COLO829 (cell line): ENCODE measurements at regions not wholly inside any gene's neighbourhood (a gene's known extent, or its start where the extent isn't known, plus 50 kb on each side); places are given as distances from the start of the nearest gene placed in this dataset.

Experiments used
- DNase-seq: peaks from one replicate; pipeline ENCODE4 v3.0.0; 2012; ENCODE audit warnings: low spot score

DNA sequence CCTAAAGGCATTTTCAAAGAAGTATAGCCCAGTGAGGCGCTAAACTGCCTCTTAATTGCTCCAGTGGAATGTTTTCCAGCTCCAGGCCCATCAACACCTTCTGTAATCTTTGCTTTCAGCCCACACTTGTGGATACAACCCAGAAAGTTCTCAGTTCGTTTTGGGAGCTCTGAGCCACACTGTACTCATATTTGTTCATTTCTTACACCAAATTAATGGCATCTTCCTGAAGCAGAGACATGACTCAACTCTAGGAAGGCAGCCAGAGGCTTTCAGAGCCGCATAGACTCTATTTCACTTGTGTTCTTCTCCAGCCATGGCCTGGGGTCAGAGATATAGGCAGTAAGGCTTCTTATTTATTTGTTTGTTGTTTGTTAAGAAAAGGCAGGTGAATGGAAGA lies 175.5 kb upstream of the NCAM1 start:
- DNase-seq: no peak

GRCh38 chr11:112786196-112786595 lies 175.0 kb upstream of the NCAM1 start:
- no peak for DNase-seq

DNA sequence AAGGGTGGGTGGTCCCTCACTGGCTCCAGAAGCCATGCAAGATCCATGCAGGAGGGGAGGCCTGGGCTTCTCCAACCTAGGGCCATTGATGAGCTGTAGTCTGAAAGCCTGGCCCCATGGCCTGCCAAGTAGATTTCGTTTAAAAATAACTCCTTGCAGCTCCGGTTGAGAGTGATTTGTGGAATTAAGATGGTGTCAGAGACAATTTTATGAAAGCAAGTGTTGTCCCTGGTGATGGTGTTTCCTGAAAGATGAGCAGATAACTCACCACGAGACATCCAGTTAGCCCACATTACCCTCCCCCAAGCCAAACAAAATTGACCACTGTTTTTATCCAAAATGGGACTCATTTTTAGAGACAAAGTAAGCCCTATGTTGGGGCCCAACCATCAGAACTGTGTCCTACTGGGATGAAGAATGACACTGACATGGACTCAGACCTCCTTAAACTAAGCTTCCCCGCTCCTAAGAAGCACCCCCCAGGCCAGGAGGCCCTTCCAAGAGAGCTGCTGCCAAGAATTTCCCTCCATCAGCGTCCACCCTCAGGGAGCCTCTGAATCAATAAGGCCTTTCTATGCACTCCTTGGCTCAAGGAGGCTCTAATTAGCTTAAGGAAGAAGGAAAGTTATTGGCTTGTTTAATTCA lies 174.2 kb upstream of the NCAM1 start:
- DNase-seq: peak; percentile 89

- no peak for DNase-seq
Measured at GRCh38 chr11:112789481-112789880, 171.7 kb upstream of the NCAM1 start.

- DNase-seq: no peak
Measured at GRCh38 chr11:112790286-112790685, 170.9 kb upstream of the NCAM1 start.

DNA sequence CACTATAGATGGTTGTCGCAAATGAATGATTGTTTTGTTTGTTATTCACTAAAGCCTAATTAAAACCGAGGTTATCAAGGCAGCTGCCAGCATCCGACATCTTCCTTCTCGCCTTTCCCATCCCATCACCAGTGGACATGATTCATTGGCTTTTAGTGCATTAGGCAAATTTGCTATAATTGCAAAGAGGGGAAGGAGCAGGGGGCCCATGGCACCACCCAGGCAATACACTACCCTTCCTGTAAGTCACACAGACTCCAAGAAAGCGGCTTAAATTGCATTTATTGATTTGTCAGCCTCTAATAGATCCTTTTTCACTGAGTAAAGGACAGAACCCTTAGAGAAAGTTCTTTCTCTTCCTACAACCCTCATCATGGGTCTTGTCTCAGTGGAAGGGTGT lies 169.2 kb upstream of the NCAM1 start:
- no peak for DNase-seq

DNA sequence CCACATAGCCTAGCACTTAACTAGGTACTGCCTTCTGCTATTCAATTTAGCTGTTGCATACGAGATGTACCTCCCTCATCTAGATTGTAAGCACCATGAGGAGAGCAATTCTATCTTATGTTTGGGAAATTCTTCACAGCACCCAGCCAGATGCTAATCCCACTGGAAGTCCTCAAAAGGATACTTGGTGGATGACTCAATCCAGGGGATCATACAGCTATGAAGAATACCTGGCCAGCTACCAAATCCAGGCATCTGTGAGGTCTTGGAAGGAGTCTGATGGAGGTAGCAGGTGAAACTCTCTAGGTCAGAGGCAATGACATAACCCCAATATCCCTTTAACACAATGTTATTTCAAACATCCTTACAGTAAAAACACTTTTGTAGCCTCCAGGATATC lies 167.8 kb upstream of the NCAM1 start:
- DNase-seq: no peak

DNA sequence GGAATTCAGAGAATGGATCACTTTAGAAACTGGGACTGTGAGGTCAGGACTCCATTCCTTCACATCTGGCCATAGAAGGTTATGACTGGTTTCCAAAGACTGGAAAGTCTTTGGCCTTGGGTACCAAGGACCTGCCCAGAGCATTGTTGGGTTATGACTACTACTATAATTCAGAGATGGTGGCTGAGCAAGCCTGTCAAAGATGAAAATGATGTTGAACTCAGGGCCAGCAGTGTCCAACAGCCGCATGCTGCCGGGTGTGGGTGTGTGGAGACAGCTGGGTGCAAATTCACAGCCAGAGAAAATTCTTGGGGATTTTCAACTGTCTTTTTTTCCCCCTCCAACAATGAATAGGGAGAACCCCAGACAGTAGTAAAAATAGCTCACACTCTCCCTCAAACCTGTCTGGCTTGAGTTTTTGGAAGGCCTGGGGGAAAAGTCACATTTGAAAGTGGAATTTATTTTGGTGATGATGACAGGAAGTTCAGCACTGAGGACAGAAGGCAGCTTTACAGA lies 166.8 kb upstream of the NCAM1 start:
- DNase-seq: no peak

GRCh38 chr11:112795142-112795815 lies 165.9 kb upstream of the NCAM1 start:
- DNase-seq: peak; percentile 72

GRCh38 chr11:112795911-112796649 lies 165.1 kb upstream of the NCAM1 start:
- no peak for DNase-seq

DNA sequence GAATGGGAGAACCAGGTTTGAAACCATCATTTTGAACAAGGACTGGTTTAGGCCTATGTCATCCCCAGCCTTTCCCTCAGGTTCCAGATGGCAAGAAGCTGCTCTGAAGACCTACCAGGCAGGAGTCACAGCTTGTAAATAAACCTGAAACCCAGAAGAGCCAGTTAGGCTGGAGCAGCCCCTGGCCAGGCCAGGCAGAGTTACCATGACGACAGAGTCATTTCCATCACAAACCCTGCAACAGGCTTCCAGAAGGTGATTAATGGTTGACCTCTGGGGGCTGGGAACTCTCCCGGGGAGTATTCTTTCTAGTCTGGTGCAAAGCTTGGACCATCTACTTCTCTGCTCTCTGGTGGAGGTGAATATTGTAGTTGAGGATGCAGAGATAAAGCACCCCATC lies 164.1 kb upstream of the NCAM1 start:
- DNase-seq: no peak

DNA sequence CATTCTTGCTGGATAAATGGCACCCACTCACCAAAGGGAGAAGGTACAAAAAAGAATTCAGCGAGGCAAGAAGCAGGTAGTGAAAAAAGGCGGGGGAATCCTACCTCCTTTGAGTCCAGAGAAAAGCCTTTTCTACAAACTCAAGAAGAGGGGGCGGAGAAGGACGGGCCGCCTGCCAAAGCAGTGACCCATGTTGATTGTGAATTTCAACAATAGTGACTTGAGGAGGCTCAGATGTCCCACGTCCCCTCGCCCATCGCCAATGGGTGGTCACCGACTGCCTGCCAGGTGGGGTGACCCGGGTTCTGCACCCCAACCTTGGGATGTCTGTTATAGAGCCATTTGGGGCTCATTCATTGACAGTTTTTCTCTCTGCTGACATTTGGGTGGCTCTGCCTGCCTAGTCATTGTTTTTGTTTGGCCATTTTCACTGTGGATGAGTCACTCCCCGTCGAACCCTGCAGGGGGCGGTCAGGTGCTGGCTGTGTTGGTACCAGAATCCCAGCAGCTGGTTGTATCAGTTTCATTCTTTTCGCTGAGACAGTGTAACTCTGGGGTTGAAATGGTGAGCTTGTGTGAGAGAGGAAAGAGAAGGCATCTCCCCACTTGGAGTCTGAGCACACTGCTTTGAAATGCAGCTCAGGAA lies 163.4 kb upstream of the NCAM1 start:
- no peak for DNase-seq

DNA sequence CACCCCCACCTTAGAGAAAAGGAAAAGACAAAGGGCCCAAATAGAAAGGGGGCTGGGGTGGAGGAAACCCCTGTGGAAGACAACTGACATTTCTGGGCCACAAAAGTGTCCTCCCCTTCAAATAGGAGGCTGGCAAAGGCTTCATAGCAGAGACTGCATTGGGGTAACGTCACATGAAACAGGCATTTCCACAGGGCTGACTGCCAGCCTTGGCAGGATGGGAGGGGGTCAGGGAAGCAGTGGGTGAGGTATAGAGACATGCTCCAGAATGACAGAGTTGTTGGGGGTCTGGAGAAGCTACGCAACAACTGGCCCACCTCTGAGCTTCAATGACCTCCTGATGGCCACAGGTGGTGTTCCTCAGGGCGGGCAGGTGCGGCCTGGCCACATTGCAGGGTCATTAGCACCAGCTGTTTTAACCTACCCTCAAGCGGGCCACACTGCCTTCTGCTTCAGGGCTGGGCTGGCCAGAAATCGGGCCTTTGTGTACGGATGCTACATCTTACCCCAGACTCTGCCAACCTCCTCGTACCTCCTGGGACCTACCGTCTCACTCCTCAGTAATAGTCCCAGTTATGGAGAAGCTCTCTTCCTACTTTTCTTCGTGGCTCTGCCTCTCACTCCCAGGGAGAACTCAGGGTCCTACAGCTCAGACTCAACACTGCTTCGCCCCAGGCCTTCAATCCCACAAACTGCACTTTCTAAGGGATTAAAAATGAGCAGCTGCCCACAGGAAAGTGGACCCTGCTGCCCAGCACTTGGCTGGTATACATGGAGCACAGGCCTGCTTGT lies 160.0 kb upstream of the NCAM1 start:
- DNase-seq: no peak

- no peak for DNase-seq
Measured at GRCh38 chr11:112801817-112802088, 159.5 kb upstream of the NCAM1 start.

- no peak for DNase-seq
Measured at GRCh38 chr11:112805658-112806057, 155.6 kb upstream of the NCAM1 start.

- no peak for DNase-seq
Measured at GRCh38 chr11:112806256-112806655, 155.0 kb upstream of the NCAM1 start.

DNA sequence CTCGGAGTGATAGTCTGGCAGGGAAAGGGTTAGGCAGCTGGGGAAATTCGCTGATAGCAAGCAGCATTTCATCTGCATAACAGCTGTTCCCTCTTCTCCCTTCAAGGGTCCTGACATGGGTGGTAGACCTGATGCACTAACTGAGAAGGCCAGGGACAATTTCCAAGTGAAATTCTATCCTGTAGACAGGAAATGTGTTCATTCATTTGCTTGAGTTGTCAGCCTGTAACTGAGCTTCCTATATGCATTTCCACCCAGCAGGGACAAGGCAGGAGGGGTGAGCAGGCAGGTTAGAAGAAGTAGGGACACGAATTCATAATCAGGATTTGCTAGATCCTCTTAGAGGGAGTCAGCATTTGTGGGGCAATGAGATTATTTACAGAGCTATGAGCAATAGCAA lies 154.3 kb upstream of the NCAM1 start:
- no peak for DNase-seq

GRCh38 chr11:112809429-112809828 lies 151.8 kb upstream of the NCAM1 start:
- DNase-seq: no peak

DNA sequence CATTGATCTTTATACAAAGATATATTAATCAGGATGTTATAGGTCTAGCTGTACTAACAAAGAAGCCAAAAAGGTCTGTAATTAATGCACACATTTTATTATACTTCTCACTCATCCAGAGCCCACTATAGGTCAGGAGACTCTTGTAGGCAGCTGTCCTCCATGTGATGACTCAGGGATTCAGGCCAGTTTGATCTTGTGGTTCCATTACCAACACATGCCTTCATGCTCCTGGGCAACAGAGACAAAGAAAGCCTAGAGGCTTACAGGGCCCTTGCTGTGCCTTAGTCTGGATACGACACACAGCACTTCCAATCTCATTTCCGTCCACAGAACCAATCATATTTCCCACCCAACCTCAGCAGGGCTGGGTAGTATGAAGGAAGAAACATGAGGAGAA lies 150.3 kb upstream of the NCAM1 start:
- no peak for DNase-seq

GRCh38 chr11:112811783-112812182 lies 149.4 kb upstream of the NCAM1 start:
- no peak for DNase-seq

DNA sequence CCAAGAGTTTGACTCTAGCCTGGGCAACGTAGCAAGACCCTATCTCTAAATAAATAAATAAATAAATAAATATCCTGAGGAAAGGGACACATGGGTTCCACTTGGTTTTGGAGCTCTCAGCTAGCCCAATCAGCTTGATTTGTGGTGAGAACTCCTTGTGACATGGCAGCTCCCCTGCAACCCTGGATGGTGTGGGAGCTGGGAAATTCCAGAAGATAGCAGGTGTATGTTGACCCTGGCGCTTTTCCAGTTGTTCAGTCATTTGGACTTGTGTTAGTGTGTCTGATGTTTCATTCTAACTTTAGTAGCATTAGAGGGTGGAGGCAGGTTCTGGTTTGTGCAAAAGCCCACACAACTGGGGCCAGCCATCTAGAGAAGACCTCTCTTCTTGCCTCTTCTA lies 148.5 kb upstream of the NCAM1 start:
- DNase-seq: no peak

DNA sequence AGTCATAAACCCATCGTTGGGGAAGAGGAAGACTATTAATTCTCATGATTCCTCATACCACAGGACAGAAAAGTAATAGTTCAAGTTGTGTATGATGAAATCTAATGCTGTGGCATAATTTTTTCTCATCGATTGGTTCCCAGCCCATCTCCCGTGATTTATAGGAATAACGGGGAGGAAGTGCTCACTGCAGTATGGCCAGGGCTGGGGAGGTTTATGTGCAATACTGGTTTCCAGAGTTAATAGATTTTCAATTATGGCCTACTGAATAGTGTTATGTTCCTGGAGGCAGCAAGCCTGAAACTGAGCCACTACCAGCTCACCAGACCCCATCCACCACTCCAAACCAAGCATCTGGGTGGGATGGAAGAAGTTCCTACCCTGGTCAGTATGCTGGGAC lies 147.1 kb upstream of the NCAM1 start:
- no peak for DNase-seq
